Heart left ventricle (tissue), 16 donors: ENCODE measurements at regions not wholly inside any gene's neighbourhood (a gene's known extent, or its start where the extent isn't known, plus 50 kb on each side); places are given as distances from the start of the nearest gene placed in this dataset.

Experiments used
- ATAC-seq, 4 donors: fragments of 200-7000 bp; cut with Tn5 transposase; one replicate each; pipeline ENCODE4 v1.9.1; 2020 to 2022; ENCODE audit warnings: moderate library complexity in 4 of 4, mild to moderate bottlenecking in 3 of 4, moderate number of reproducible peaks in 1 of 4
- DNase-seq, 5 donors: peaks; one replicate each; pipeline ENCODE4 v3.0.0-alpha.2; 2020
- H3K27ac ChIP-seq, 12 donors: fragments of 200-600 bp; sonication (generic) in 4 of 12; one replicate each; pipeline versions ENCODE4 v1.5.0 to v1.8.0; 2016 to 2022; ENCODE audit warnings: mild to moderate bottlenecking in 2 of 12
- H3K27me3 ChIP-seq, 9 donors: fragments of 200-600 bp; sonication (generic) in 2 of 9; one replicate each; pipeline versions ENCODE4 v1.5.1 to v1.8.0; 2016 to 2022; ENCODE audit warnings: mild to moderate bottlenecking in 3 of 9
- H3K36me3 ChIP-seq, 9 donors: fragments of 200-600 bp; sonication (generic) in 2 of 9; one replicate each; pipeline versions ENCODE4 v1.5.0 to v1.8.0; 2018 to 2022; ENCODE audit warnings: mild to moderate bottlenecking in 2 of 9
- H3K4me1 ChIP-seq, 12 donors: fragments of 200-600 bp; sonication (generic) in 4 of 12; one replicate each; pipeline versions ENCODE4 v1.5.0 to v1.8.0; 2016 to 2022; ENCODE audit warnings: mild to moderate bottlenecking in 3 of 12
- H3K4me3 ChIP-seq, 12 donors: fragments of 200-600 bp; sonication (generic) in 4 of 12; one replicate each; pipeline versions ENCODE4 v1.5.0 to v1.8.0; 2017 to 2022; ENCODE audit warnings: mild to moderate bottlenecking in 9 of 12, moderate library complexity in 4 of 12
- H3K9me3 ChIP-seq, 12 donors: fragments of 200-600 bp; sonication (generic) in 4 of 12; one replicate each; pipeline versions ENCODE4 v1.5.0 to v1.8.0; 2016 to 2022; ENCODE audit warnings: mild to moderate bottlenecking in 1 of 12
- CTCF ChIP-seq, 12 donors: fragments of 200-600 bp; sonication (generic) in 4 of 12; IDR thresholded peaks; one replicate each; pipeline versions ENCODE4 v1.5.0 to v1.8.0; 2018 to 2022; ENCODE audit warnings: antibody characterized with exemption in 12 of 12, mild to moderate bottlenecking in 5 of 12
- POLR2A ChIP-seq, 2 donors: fragments of 450-650 bp; IDR thresholded peaks; one replicate each; pipeline ENCODE4 v1.6.1; 2017; ENCODE audit warnings: antibody characterized with exemption in 2 of 2, mild to moderate bottlenecking in 2 of 2, moderate library complexity in 2 of 2
- WGBS, 4 donors: extraction: QIAGEN DNeasy Blood & Tissue Kit in 2 of 4; methylation state at CpG; one replicate each; pipeline versions ENCODE4 v1.1.5 to v1.1.7; 2013 to 2018; 5-methylcytosine and 5-hydroxymethylcytosine counted together
- intact Hi-C, 10 donors: fragments of 100-400 bp; cut with DNase I; formaldehyde crosslinking; loops; one replicate each; pipeline versions ENCODE4 v1.11.1 to v1.14.2; 2022
- donor health status: ischemic (EF 13 %, LVEDD 7.1; RV severe dilation, severe dysfunction).
- donor health status: healthy with polysubstance abuse.
- donor health status: DM: no; HTN: yes; CAD: no.
- donor health status: DM: no; HTN: no; CAD: no.
- donor health status: ischemic (EF 25% LVEDD 6.9; RV normal size, moderate dysfunction).
- donor health status: ischemic (EF 25% LVEDD 5.7; RV mildly dilated, moderate dysfunction).
- donor health status: healthy.
- donor health status: DM: yes; HTN: yes; CAD: no.
- donor health status: ischemic (EF 35%, LVEDD 5.7; RV mildly dilated, moderate dysfunction).
- donor health status: nonischemic (EF 11% LVEDD 7.7; RV severe dilation, severe dysfunction).
- donor health status: DM: yes; HTN: yes; CAD: no.
- donor health status: PGD.
- donor health status: ischemic (EF 29% LVEDD 5.4; RV normal size, mild dysfunction).
- donor health status: nonischemic (EF 23%, LVEDD 6.1; RV moderate dilation, normal function).

- WGBS, 4 donors = 52 to 64% (median 61%) methylated on average over 3 of the region's 3 CpGs
- no peak for ATAC-seq
These were observed 109.5 kb downstream of the CLDN17 start for GRCh38 chr21:30057108-30057507.

GRCh38 chr21:30048570-30048969, 108.8 kb upstream of the GRIK1 start:
- TF ChIP-seq CTCF (IDR thresholded peaks at IDR 0.05) = no peak
- no peak for TF ChIP-seq POLR2A (IDR thresholded peaks at IDR 0.05)
- Histone ChIP-seq H3K4me1 (no peaks in the 10 kb centered on the region), H3K27ac (no peak overlapping the region), H3K27me3 (no peaks in the 10 kb centered on the region), H3K9me3 (no peaks in the 10 kb centered on the region), H3K36me3 (no peaks in the 10 kb centered on the region), H3K4me3 (no peak overlapping the region)
- no peak for ATAC-seq
- 79 to 100% (median 95%) methylated on average over 1 of the region's 1 CpG for WGBS, 4 donors
- no peak for DNase-seq
- intact Hi-C loops = loop anchor here in 8 of 10 donors (10.0 kb wide), 2 partner anchors 206 to 1036 kb away; no protein-coding TSS in a partner anchor

More at GRCh38 chr21:30057108-30057507, 109.5 kb downstream of the CLDN17 start:
- Histone ChIP-seq H3K4me3 (no peak overlapping the region), H3K27ac (no peak overlapping the region), H3K4me1 (no peaks in the 10 kb centered on the region), H3K36me3 (no peaks in the 10 kb centered on the region), H3K27me3 (no peaks in the 10 kb centered on the region), H3K9me3 (no peaks in the 10 kb centered on the region)
- DNase-seq = no peak
- no peak for TF ChIP-seq CTCF (IDR thresholded peaks at IDR 0.05)
- intact Hi-C loops = loop anchor here in 1 of 10 donors (10.0 kb wide), 1 partner anchor 148 kb away; no protein-coding TSS in a partner anchor

GRCh38 chr21:30044447-30045064, 104.8 kb upstream of the GRIK1 start:
- WGBS, 4 donors = 82 to 88% (median 85%) methylated on average over 3 of the region's 3 CpGs
- peak; percentile 64 to 91 (median 80) for TF ChIP-seq CTCF (IDR thresholded peaks at IDR 0.05)
- TF ChIP-seq POLR2A (IDR thresholded peaks at IDR 0.05) = no peak
- ATAC-seq (no peak), DNase-seq (no peak)
- intact Hi-C loops = loop anchor here in 8 of 10 donors (5.0 to 10.0 kb wide), 3 partner anchors 210 to 1043 kb away; no protein-coding TSS in a partner anchor
- Histone ChIP-seq H3K36me3 (no peaks in the 10 kb centered on the region), H3K4me3 (no peak overlapping the region), H3K9me3 (peaks cover 0 to 24% (median 0%) of the 10 kb centered on the region in 12 donors), H3K4me1 (no peaks in the 10 kb centered on the region), H3K27me3 (no peaks in the 10 kb centered on the region), H3K27ac (no peak overlapping the region)

- ATAC-seq (no peak), DNase-seq (no peak)
- Histone ChIP-seq H3K36me3 (no peaks in the 10 kb centered on the region), H3K4me1 (no peaks in the 10 kb centered on the region), H3K9me3 (peaks cover 0 to 24% (median 0%) of the 10 kb centered on the region in 12 donors), H3K27me3 (no peaks in the 10 kb centered on the region), H3K4me3 (no peak overlapping the region), H3K27ac (no peak overlapping the region)
- intact Hi-C loops = loop anchor here in 8 of 10 donors (5.0 to 10.0 kb wide), 3 partner anchors 212 to 1045 kb away; no protein-coding TSS in a partner anchor
- 73 to 89% (median 83%) methylated on average over 1 of the region's 1 CpG for WGBS, 4 donors
- no peak for TF ChIP-seq CTCF (IDR thresholded peaks at IDR 0.05)
- no peak for TF ChIP-seq POLR2A (IDR thresholded peaks at IDR 0.05)
These were observed 102.6 kb upstream of the GRIK1 start for GRCh38 chr21:30042443-30042842.
